NCI-H69 (cell line): ENCODE measurements at regions not wholly inside any gene's neighbourhood (a gene's known extent, or its start where the extent isn't known, plus 50 kb on each side); places are given as distances from the start of the nearest gene placed in this dataset.

ENCODE experiments used
- DNase-seq: peaks from one replicate; lab custom pipeline; 2025; lab: John Stamatoyannopoulos, UW

DNA sequence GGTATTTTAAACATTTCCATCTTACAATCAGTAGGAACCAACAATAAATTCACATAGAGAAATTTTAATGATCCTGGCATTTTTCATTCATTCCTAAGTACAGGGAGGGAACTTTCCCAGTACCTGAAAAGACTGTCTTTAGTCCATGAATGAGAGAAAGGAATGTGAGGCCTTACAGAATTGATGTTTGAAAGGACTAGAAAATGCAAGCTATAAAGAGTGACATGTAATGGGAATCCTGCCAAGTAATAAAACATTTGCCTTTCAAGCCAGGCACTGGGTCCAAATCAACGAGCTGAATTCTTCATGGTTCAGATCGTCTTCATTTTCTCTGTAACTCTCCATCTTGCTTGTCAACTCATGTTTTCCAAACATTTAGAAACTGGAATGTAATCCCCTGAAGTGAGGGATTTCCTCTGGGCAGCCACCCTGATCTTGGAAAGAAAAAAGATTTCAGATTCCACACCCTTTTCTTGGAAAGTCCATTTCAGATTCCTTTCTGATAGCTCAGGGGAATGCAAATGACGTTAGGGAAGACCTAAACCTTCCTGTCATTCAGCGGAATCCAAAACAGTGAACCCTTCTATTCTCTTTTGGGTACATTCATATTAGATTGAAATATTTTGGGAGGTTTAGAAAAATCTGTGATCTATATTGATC lies 315.8 kb downstream of the SH3GL2 start:
- peak; percentile 64 for DNase-seq

DNA sequence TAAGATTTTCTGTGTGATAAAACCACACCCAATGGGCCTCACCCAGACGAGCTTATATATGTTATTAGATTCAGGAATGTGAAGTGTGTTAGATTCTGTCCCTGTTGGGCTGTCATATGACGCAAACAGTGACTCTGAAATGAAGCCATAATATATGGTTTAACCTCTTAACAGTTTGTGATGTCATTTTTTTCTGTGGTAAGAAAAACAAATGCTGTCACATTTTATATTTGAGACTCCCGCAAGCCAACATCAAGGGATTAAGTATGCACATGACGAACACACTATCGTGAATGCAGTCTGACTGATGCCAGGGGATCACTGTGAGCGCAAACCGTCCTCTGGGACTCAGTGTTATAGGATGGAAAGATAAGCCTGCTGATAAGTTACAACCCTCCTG lies 321.7 kb downstream of the SH3GL2 start:
- DNase-seq, result no peak

DNA sequence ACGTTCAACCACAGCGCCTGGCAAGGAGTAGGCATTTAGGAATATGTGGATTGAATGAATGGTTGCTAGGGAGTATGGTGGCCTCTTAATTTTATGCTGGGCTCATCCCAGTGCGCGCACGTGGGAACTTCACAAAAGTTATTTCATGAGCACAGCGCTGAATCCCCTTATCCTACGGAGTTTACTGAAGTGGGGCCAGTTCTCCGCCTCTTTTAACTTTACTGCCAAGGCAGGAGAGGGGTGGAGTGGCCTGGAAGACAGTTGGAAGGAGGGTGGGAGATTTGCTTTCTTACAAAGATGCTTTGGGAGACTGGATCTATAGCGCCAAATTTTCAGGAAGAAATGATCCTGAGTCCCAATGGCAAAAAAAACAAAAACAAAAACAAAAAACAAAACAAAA lies 326.5 kb downstream of the SH3GL2 start:
- DNase-seq, result peak; percentile 55

DNA sequence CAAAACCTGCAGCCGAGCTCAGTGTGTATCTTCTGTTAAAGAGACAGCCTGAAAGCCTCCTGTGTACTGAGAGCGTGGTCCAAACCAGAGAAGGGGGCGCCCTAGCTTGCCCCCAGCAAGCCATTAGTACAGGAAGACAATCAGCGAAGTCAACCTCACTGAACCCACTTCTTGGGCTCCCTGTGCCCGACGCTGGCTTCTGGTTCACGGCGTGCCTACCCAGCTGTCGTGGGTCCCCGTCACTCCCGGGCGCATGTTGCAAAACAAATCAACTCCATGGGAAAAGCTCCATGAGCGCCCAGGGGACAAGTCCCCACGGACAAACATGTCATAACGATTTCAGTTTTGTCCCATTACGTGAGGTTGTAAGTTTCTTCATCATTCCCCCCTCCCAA lies 326.9 kb downstream of the SH3GL2 start:
- DNase-seq, result peak; percentile 74

DNA sequence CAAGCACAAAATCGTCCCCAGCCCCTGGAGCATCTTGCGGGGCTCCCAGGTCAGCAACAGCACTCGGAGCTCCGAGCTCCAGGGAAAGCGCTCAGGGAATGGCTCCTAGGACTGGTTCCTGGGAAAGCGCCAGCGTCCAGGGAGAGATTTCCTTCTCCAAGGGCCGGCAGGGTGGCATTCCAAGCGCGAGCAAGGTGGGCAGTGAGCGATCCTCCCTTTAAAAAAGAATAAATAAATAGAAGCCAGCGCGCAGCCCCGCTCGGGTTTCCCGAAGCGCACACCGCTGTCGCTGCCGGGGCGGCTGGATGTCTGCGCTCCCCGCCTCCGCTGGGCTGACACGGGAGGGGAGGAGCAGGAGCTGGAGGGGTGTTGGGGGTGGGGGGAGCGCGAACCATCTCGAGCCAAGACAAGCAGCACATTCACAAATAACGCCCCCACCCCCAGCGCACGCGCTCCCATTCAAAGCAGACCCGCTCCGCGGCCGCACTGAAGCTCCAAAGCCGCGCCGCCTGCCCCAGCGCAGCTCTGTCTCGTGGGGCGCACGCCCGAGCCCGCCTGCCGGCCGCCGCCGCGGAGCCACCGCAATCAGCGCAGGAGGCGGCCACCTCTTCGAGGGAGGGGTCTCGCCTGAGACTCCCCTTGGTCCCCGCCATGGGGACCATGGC lies 327.4 kb downstream of the SH3GL2 start:
- DNase-seq, result peak; percentile 84

DNA sequence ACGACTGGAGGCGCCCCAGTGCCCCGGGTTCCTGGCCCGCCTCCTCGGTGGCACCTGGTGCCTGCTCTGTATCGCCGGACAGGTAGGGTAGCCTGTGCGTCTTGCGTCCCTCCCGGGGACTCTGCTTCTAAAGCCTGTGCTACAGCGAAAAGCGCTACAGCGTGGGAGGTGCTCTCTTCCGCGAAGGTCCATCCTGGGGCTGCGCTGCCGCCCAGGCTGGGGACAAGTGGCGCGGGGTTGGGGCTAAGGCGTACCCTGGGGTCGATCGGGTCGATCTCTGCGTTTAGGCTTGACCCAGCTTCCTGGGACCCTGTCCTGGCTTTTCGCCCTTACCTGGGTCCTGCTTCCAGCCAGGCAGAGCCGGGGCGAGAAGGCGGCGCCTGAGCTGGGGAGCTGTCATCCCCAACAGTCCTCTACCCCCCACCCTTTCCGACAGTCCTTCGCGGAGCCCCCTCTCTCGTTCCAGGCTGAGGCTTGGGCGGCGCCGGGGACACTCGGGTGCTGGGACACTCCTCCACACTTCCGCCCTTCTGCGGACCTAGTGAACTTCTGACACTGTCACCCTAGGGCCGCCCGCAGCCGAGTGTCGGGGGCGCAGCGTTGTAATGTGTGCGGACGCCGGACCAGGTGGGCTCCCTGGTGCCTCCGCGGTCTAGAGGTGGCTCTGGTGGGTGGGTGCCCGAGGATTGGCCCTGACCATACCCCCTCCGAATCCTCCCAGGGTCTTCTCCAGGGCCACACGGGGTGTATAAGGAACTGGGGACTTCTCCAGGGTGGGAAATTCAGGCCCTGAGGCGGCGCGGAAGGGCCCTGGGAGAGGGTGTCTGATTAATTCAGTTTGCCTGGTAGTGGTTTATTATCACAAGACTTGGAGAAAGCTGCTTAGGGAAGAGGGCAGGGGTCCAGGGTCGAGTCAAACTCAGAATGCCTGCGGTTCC lies 328.2 kb downstream of the SH3GL2 start:
- peak; percentile 84 for DNase-seq

DNA sequence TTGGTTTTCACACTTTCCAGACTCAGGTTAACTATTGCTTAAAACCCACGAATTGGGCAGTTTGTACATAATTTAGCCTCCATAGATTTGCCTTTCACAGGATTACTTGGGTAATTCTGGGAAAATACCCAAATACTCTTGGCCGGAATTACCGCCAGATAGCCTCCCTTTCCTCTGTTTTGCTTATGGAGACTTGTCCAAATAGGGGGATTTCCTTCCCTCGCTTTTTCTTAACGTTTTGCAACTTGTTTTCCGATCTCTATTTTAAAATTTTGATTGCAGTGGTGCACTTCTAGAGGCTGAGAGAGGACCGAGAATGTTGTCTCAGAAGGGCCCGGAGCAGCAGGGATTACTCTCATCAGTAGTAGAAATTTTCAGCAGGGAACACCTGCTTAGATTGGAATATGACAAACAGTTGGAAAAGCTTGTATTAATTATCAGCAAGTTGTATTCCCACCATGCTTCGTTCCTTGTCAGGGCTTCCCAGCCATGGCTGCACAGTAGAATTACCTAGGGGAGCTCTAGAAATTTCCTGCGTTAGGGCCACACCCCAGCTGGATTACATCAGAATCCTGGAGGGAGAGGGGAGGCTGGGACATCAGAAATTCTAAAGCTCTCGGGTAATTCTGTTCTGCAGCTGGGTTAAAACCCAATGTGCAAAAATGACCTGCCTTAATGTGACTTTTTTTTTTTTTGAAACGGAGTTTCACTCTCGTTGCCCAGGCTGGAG lies 329.1 kb downstream of the SH3GL2 start:
- DNase-seq, result no peak

DNA sequence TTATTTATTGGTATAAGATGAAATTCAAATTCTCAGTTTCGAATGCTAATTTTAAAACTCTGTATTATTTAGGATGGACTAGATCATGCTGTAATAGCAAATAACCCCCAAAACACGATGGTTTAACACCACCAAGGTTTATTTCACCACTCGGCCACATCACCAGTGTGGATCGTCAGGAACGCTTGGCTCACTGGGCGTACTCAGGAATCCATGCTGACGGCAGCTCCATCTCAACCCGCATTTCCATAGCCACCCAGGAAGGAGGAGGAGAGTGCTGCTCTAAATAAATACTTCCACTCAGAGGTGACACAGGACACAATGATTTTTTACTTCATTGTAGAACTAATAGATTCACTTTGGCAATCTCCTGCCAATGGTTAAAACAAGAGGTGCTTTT lies 347.4 kb downstream of the SH3GL2 start:
- no peak for DNase-seq

DNA sequence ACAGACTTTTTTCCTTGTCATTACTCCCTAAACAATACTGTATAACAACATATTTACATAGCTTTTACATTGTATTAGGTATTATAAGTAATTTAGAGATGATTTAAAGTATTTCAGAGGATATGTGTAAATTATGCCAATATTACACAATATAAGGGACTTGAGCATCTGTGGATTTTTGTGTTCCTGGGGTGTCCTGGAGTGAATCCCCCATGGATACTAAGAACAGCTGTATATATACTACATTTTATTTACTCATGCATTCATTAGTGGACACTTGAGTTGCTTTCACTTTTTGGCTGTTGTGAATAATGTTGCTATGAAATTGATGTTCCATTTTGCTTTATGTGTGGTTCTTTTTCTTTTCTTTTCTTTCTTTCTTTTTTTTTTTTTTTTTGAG lies 348.8 kb downstream of the SH3GL2 start:
- DNase-seq, result no peak

DNA sequence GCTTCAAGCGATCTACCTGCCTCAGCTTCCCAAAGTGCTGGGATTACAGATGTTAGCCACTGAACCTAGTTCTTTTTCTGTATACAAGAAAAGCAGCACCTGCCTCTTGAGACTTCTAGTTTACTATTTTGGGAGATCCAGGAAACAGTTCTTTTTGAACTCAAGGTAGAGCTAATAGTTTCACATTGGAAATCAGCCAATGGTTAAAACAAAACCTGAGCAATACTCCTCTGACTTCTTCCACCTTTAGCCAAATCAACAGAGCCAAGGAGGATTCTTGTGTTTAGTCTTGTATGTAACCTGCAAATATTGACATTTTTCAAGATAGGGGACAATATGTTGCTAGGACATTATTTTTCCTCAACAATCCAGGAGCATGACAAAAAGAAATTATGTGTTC lies 349.4 kb downstream of the SH3GL2 start:
- no peak for DNase-seq

DNA sequence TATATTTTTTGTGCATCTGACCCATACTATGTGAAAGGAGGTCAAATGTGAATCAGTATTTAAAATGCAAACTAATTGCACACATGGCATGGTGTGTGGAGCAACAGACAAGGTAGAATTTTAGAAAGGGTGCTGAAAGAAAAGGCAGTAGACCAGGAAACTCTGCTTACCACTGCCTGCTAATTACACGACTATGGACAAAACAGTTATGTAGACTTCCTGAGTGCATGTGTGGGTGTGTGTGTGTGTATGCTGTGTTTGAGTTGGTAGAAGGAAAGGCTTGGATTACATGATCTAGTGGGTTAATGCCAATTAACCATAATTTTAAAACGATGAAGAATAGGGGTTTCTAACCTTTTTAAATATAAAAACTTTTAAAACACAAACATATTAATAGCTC lies 349.9 kb downstream of the SH3GL2 start:
- peak; percentile 60 for DNase-seq

DNA sequence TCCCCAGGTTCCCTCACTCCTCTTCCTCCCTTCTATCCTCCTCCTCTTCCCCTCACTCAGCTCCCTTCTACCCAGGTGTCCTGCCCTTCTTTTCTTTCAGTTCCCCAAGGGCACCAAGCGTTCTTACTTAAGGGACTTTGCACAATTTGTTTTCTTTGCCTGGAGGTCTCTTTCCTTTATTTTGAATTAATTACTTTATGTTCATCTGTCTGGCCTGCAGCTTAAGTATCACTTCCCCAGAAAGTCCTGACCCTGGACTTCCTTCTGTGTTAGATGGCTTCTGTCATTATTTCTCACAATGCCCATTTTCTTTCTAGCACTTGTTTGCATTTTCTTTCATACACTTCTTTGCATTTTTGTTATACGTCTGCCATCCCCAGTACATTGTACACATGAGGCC lies 350.6 kb downstream of the SH3GL2 start:
- DNase-seq, result peak; percentile 22

DNA sequence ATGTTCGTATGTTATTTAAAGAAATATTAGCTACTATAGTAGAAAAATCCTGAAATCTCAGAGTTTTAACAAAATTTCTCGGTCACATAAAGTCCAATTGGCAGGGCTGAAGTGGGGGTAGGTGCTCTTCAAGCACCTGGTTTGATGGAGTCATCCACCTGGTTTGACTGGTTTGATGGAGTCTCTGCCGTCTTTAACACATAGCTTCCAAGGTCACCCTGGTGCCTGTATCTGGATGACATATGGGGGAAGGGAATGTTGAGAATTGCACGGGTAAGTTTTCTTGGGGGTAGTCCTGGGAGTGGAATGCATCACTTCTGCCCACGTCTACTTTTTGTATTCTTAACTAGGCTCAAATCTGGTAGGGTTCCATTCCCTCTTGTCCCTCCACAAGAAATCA lies 351.2 kb downstream of the SH3GL2 start:
- DNase-seq, result no peak

DNA sequence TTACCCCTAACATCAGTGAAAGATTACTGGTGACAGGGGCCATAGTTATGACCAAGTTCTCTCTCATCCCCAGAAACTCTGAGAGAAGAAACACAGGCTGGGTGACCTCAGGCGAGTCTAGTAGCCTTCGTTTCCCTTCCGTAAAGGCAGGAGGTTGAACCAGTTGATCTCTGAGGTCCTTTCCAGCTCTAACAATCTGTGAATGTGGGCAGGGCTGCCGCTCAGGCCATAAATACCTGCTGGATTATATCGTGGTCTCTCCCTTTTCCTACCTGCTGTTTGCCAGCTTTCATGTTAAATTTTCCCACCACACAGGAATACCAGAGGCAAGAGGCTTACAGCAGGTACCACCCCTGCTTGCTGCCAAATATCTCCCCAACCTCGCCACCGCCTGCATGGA lies 357.5 kb downstream of the SH3GL2 start:
- no peak for DNase-seq

DNA sequence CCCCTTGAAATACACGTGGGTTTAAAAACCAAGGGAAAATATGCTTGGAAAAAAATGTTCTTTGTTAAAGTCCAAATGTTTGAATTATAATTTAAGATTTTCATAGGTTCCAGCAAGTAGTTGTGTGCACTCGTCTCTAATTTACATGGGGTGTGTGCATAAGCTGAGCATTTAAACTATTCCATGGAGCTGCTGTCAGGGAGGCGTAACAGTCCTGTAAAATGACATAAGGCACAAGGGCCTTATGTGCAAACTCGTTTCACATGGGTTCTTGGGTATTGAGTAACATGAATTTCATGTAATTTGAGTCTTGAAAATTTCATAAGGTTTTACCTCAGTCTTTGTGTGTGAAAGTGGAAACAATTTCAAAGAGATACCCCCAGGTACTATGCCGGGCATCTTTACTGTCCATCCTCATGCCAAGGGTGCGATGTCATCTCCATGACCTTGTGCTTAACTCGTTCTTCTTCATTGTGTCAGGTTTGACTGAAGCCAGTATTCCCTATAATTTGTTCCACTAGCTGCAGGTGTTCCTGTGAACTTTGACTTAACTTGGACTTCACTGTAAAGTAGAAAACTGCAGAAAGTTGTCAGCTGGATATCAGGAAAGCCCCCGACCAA lies 359.3 kb downstream of the SH3GL2 start:
- DNase-seq, result peak; percentile 17

DNA sequence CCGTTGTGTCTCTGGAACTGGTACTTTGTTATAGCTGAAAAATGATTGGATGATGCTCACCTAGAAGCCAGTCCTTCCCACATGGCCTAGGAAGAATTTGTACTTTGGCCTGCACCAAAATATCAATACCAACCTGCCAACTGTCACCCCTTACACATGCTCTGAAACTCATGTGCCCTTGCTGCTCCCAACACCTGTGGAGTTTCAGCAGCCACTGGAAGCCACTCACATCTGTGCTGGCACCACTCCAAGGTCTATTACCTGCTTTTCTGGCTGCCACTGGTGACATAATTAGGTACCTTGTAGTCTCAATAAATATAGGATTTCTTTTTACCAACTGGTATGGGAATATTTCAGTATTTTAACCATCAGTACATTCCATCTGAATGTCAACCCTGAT lies 363.6 kb downstream of the SH3GL2 start:
- peak; percentile 96 for DNase-seq

DNA sequence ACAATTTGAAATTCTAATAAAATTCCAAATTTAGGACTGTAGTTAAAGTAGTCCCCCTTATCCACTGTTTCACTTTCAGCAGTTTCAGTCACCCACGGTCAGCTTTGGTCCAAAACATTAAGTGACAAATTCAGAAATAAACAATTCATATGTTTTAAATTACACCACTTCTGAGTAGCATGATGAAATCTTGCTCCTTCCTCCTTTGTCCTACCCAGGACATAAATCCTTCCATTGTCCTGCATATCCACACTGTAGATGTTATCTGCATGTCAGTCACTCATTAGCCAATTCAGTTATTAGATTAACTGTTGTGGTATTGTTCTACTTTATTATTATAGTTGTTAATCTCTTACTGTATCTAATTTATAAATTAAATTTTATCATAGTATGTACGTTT lies 376.5 kb downstream of the SH3GL2 start:
- no peak for DNase-seq

DNA sequence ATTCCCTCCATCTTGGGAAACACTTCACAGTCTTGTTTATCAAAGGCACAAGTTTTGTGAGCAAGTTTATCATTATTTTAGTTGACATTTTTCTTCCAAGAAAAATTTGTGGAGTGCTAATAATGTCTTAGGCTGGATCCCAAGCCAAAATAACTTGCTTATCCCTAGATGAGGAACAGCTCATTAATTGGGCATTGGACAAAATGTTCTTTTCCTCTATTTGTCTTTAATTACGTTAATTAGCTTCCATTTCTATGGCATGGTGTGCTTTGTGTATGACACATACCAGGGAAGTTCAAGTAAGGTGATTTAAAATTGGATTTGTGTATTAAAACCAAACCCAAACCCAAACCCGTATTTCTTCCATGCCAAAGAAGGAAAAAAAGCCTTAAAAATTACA lies 379.5 kb downstream of the SH3GL2 start:
- no peak for DNase-seq

DNA sequence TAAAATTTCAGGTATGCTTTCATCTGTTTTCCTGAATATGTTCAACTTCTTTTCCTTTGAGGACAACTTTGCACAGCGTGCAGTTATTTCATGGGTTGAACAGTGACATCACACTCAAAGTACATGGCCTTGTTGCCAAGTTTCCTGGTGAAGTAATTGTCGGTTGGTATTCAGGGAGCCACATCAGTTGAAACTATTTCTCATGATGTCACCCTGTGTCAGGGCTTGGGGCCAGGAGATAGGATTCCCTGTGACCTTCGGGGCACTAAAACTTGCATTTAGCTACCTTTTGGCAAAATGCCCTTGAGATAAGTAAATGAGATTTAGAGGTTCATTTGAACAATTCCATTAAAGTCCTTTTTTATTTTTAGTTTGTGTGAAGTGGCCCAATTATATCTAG lies 383.9 kb downstream of the SH3GL2 start:
- DNase-seq, result peak; percentile 25

DNA sequence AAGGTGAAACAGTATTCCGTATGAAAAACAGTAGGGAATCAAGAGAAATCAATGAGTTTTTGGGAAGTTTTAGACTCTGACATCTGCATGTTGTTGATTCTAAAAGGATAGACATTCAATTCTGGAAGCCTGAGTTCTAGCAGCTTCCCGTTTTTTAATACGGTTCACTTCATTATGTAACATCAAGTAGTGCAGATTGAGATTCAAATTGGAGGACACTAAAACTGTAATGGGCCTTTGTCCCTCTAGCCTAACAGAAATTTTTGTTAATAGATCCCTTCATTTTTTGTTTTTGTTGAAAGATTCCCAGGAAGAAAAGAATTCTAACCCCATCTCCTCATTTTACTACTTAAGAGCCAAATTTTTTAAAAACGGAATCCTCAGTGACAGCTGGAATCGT lies 384.6 kb downstream of the SH3GL2 start:
- no peak for DNase-seq

DNA sequence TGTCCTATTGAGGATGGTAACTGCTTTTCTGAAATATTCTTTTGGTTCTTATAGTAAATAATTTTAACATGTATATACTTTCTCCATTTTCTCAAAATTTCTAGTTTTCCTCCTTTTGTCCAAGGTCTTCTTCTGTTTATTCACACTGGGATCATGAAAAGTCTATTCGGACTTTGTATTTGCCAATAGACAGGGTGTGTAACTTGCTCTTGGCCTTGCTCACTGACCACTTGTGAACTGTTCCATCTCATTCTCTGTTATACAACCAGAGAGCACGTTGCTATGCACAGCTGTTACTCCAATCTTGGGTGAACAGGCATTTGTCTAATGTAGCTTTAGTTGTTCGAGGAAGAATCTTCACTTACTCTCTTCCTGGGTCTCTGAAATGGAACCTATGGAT lies 388.9 kb downstream of the SH3GL2 start:
- DNase-seq, result no peak

DNA sequence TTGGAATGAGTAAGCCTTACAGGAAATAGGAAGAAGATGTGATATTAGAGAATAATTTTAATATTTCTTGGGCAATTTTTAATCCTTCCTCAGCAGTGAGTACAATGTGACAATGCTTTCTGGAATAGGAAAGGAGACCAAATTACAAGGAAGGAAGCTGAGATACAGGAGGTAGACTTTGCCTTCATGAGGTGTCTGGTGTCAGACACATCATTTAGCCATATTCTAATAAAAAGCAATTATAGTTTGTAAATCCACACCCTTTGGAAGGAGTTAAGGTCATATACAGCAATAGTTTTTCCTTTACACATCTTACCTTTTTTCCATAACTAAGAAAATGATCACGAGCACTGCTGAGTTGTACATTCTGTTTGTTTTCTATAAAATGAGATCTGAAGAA lies 390.4 kb downstream of the SH3GL2 start:
- no peak for DNase-seq
